ENCODE measurements at regions not wholly inside any gene's neighbourhood (a gene's known extent, or its start where the extent isn't known, plus 50 kb on each side); places are given as distances from the start of the nearest gene placed in this dataset.
A peak's percentile ranks its signal among the peaks of the same experiment; 100 is the strongest.
"Not testable (repeated sequence)": the region's sequence is repeated elsewhere in the genome, so short reads cannot be mapped to it uniquely, and the experiment has no call there.

DNA sequence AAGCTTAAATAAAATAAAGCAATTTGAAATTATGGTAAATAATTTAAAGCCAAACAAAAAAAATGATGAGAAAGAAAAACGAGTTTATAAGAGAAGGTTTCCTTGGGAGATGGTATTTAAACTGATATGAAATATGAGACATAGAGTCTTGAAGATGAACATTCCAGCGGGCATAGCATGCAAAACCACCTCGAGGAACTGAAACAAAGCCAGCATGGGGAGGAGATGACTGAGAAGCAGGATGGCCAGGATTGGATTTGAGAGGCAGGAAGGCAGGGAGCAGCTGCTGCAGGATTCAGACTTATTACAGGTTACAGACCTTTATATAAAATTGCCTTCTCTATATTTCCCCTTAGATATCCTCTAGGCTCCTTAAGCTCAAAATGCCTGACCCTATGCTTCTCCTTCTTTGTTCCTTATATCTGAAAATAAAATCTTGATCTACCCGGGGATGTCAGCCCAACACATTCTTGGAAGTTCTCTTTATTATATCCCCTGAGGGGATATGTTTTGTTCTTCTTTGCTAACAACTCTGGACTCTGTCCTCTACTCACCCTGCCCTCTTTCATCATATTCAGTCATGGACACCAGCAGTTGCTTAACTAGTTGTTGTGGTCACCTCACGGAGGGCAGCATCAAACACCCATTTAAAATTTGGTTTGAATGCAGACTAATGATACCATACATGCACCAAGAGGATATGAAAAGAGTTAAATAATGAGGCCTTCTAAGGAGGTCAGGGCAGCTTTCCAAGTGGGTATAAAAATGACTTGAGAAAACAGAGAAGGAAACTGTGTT lies 719.1 kb upstream of the B3GALT2 start:
- intact Hi-C loops (cut with DNase I): no loop called here
- no peak for ATAC-seq
- DNase-seq: no peak

DNA sequence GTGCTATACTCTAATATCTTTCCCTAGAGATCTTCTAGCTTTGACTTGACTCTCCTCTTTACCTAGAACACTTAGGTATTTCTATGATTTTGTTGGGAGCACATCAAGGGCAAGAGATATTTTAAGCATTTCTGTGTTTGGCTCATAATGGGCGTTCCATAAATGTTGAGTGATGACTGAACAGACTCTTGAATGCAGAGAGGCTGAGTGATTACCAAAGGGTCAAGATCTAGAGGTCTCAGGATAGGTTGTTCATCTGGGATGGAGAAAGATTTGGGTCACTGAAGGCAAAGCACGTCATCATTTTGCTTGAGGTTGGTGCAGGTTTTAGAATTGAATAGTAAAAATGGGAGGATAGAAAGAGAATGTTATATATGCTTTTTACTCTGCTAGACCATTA lies 705.4 kb upstream of the B3GALT2 start:
- no peak for DNase-seq
- ATAC-seq: no peak
- intact Hi-C loops (cut with DNase I): no loop called here

DNA sequence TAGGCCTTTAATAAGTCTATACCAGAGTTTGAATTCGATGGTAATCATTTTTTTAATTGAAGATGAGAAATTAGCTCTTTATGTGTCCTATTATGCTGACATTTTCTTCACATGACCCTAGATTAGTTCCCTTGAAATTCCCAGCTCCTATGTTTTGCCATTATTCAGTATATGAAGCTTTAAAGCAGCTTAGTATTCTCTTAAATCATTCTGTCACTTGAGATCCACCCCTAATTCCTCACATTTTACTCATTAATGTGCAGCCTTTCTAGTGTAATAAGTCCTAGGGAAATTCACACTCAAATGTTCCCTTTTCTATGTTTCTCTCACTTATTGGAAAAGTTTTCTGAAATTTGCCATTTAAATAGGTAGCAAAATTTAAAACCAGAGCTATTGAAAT lies 704.5 kb upstream of the B3GALT2 start:
- intact Hi-C loops (cut with DNase I): no loop called here

DNA sequence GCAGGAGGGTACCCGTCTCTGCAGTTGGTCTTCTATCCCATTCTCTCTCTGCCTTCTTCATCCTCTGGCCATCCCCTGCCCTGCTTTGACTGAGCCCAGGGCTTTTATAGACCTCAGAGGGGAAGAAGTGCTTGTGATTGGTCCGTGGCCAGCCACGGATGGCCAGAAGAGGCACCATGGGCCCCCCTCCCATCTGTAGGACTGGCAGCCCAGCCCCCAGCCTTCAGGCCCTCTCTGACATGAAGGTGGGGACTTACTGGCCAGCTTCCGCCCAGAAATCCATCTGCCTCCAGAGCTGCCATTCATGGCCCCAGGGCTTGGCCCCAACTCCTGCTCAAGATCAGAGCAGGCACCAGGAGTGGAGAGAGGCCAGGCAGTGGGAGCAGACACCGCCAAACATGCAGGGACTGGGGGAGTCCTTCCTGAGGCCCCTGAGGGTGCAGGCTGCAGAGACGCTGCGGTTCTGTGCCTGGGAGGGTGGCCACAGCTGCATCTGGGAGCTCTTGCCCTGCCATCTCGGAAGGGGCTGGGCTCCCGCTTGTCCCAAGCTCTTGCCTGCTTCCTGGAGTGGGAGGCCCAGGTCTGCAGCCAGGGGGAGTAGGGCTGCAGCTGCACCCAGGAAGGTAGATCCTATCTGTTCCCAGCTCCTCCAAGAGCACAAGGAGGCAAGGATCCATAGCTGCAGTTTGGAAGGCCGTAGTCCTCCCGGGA lies 698.6 kb upstream of the B3GALT2 start:
- no peak for ATAC-seq
- no peak for DNase-seq

More for the DNA sequence above, 704.5 kb upstream of the B3GALT2 start:
- no peak for ATAC-seq
- DNase-seq: no peak

DNA sequence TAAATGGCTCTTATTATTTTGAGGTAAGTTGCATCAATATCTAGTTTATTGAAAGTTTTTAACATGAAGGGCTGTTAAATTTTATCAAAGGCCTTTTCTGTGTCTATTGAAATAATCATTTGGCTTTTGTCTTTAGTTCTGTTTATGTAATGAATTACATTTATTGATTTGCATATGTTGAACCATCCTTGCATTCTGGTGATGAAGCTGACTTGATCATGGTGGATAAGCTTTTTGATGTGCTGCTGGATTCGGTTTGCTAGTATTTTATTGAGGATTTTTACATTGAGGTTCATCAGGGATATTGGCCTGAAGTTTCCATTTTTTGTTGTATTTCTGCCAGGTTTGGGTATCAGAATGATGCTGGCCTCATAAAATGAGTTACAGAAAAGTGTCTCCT lies 691.5 kb upstream of the B3GALT2 start:
- intact Hi-C loops (cut with DNase I); DNase-seq; ATAC-seq: not testable (repeated sequence)

More for the DNA sequence above, 698.6 kb upstream of the B3GALT2 start:
- intact Hi-C loops (cut with DNase I): loop anchor here in 1 of 2 donors (10.0 kb wide), 1 partner anchor 180 kb away; no protein-coding TSS in a partner anchor

DNA sequence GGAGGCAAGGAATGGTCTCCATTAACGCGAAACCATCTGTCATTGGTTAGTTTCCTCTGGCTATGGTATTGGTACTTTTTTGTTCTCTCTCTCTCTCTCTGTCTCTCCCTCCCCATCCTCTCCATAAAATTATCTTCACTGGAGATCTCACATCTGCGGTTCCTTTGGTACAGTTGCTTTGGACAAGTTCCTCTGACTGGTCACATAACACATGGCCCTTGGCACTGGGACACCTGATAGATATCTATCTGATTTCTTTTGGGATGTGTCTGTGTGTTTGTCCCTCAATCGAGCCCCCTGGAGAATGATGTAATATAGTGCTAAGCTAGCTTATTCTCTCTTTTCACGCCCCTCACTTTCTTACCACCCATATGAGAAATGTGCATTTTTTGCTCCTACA lies 682.0 kb upstream of the B3GALT2 start:
- intact Hi-C loops (cut with DNase I): no loop called here
- ATAC-seq: no peak
- DNase-seq: no peak

DNA sequence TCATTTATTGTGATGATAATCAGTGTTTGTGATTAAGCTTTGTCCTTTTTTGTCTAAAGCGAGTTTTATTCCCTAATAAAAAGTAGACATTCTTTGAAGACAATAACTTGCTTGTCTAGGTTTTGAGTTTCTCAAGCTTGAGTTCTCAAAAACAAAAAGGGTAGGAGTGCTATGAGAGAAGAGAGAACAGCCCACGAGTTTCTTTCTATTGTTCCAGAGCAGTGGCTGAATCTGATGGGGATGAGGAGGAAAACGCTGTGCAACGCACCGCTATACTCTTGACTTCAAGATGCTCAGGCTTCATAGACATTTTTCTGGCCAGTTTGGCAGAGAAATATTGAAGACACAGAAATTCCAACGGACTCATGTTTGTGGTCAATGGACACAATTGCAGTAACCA lies 669.8 kb upstream of the B3GALT2 start:
- intact Hi-C loops (cut with DNase I): no loop called here
- DNase-seq: no peak
- no peak for ATAC-seq

DNA sequence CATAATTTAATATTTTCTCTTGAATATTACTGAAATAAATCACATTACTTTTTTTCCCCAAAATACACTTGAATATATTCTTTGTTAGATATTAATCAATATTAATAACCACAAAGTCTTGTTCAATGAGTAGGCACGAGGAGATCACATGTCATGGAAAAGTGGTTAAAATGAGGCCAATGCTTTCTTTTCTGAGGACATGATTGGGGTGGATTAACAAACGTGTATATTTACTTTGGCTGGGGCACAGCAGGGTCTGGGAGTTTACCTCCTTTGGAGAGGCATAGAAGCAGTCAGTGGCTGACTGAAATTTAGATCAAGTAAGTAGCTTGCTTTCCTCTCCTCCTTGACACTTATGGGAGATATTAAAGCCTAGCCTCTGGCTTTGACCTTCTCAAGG lies 664.3 kb upstream of the B3GALT2 start:
- ATAC-seq (no peak), DNase-seq (no peak)
- intact Hi-C loops (cut with DNase I): no loop called here

DNA sequence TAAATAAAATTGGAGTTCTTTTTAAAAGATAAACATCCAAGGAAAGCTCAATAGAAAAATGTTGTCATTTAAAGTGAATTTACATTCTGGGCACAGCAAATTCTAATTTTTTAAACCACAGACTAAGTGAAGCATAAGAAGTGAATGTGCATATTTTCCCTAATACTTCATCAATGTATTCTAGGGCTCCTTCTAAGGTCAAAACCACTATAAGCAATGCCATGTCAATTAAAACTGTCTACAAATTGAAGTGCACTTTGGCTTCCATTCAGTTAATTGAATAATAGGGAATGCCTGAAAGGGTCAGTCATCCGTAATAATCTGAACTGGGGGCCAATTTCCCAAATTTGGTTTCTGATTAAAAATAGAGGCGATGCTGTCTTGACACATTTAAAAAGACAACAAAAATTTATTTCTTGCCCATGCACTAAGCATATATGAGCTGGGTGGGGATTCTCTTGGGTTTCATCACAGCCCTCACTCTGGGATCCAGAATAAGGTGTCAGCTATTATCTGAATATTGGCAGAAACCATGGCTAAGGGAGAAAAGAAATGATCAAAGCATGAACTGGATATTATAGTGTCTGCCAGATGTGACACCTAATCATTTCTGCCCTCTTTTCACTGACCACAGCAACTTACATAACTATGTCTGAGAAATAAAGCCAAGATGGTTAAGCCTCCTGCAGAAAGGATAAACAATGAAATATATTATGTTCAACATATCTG lies 660.6 kb upstream of the B3GALT2 start:
- ATAC-seq (no peak), DNase-seq (no peak)
- intact Hi-C loops (cut with DNase I): no loop called here

DNA sequence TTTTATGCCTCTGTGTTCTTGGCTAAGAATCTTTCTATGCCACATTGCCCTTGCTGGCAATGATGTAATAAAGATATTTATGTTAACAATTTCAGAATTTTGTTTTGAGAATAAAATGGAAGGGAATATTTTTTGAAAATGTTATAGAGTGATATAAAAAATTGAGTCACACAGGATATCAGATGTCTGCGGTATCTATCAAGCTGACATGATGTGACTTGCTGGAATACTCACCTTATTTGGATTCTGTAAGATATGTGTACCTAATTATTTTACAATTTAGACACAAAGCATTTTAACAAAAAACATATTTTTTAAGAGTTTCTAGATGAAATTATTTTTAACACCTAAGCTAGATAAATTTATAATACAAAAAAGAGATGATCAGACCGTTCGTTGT lies 660.0 kb upstream of the B3GALT2 start:
- intact Hi-C loops (cut with DNase I): no loop called here
- no peak for DNase-seq
- ATAC-seq: no peak

DNA sequence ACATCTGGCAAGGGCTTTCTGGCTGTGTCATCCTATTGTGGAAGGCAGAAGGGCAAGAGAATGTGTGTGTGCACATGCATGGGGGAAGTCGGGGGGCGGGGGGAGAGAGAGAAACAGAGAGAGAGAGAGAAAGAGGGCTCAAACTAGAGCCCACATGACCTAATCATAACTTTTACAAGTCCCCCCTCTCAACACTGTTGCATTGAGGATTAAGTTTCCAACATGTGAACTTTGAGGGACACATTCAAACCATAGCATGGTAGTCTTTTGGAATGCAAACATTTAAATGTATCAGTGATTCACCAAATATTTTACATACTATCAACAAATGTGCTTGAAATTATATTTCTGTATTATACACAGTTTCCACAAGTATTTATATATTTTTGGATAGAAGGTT lies 655.4 kb upstream of the B3GALT2 start:
- DNase-seq (no peak), ATAC-seq (no peak)
- intact Hi-C loops (cut with DNase I): no loop called here

DNA sequence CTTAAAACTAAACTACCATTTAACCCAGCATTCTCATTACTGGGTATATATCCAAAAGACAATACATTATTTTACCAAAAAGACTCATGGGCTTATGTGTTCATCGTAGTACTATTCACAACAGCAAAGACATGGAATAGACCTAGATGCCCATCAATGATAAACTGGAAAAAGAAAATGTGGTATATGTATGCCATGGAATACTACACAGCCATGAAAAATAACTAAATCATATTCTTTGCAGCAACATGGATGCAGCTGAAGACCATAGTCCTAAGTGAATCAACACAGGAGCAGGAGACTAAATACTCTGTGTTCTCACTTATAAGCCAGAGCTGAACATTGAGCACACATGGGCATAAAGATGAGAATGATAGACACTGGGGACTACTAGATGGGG lies 645.1 kb upstream of the B3GALT2 start:
- intact Hi-C loops (cut with DNase I): no loop called here
- no peak for DNase-seq
- no peak for ATAC-seq

DNA sequence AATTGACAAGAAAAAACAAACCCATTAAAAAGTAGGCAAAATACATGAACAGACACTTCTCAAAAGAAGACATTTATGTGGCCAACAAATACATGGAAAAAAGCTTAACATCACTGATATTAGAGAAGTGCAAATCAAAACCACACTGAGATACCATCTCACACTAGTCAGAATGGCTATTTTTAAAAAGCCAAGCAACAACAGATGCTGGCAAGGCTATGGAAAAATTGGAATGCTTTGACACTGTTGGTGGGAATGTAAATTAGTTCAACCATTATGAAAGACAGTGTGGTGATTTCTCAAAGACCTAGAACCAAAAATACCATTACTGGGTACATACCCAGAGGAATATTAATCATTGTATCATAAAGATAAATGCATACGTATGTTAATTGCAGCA lies 641.1 kb upstream of the B3GALT2 start:
- ATAC-seq (no peak), DNase-seq (no peak)
- intact Hi-C loops (cut with DNase I): no loop called here

DNA sequence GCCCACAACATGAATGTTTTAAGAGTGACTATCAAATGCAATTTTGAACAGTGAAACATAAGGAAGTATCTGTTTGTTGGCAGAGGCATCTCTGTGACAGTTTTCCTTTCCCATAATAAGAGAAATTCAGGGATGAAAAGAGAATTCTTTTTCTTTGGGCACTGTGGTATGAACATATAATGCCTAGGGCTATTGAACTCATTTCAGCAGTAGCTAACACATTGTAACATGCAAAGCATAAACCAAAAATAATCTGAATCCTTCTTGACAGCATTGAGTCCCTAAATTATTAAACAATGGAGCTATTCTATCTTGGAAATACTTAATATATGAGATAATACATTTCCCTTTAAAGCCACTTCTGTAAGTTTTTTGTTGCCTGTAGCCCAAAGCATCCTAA lies 633.0 kb upstream of the B3GALT2 start:
- intact Hi-C loops (cut with DNase I): no loop called here
- no peak for ATAC-seq
- DNase-seq: no peak

DNA sequence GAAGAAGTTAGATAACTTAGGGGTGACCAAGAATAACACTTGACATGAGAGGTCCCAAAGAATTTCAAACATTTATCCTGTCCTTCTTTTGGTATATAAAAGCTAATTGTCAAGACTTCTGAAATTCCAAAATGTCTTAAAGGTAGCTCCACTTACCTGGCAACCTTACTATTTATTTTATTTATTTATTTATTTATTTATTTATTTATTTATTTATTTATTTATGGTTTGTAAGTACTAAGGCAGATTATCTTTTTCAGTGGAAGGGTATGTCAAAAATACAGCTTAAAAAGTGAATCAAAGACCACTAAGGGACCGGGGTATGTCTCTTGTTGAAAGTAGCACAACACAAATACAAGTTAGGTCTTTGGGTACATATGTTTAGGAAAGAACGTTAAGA lies 620.8 kb upstream of the B3GALT2 start:
- ATAC-seq (no peak), DNase-seq (no peak)
- intact Hi-C loops (cut with DNase I): no loop called here

DNA sequence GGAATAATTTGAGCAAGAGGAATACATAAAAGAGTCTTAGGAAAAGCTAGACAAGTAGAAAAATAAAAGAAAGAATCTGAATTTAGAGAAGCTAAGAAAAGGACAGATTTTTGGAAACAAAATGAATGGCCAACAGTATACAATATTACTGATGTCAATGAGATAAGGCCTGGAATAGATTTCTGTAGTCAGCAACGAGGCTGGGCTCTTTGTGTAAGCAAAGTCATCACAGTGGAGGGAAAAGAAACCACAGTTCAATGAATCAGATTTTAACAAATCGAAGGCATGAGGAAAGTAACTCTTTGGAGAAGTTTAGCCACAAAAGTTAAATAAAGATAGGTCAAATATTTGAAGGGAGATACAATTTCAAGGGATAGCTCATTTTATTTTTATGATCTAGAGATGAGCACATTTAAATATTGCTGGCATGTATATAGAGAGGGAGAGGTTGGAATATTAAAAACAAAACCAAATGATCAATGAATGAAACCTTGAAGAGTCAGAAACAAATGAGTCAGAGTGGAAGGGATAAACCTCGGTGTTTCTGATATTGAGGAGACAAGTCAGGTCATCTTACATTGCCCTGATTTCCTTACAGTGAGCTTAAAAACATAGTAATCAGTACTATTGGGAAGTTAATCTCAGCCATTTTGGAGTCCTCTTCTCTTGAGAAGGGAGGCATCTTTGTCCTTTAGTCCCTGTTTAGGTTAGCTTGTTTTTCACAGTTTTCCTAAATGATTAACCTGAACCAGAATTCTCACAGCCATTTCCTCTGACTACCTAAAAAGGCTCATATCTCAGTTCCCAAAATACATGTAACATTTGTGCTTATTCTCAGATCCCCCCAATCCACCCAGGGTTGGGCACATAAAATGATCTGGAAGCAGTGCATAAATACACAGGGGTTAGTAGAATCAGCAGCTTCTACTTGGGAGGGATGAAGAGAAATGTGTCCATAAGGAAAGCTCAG lies 620.0 kb upstream of the B3GALT2 start:
- intact Hi-C loops (cut with DNase I): no loop called here
- DNase-seq: no peak
- ATAC-seq: no peak

DNA sequence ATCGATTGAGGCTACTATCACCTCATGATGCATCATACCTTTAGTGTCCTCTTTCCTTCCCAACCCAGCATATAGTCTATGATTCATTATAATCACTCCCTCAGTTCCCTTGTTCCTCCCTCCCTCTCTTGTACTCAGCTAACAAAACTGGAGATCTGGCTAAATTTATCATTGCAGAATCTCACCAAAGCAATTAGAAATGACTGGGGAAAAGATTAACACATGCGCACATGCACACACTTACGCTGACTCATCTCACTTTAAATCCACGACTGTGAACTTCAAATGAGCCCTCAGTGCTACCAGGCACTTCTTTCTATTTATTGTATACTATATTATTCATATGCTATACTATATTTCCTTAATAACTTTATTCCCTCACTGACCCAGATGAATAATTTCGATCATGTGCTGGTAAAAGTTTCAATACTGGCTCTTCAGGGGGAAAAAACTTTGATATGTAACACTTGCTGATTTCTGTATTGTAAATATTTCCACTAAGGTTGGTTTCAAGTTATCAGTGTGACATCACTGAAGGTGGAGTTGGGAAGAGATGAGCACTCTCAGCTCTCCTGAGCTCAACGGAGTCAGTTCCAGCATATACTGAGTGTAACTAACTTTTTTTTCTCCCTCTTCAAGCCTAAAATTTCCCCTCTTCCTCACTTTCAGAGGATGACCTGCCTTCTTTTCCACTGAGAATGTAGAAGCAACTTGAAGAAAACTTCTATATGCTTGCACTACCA lies 613.7 kb upstream of the B3GALT2 start:
- DNase-seq: no peak
- ATAC-seq: no peak
- intact Hi-C loops (cut with DNase I): no loop called here

DNA sequence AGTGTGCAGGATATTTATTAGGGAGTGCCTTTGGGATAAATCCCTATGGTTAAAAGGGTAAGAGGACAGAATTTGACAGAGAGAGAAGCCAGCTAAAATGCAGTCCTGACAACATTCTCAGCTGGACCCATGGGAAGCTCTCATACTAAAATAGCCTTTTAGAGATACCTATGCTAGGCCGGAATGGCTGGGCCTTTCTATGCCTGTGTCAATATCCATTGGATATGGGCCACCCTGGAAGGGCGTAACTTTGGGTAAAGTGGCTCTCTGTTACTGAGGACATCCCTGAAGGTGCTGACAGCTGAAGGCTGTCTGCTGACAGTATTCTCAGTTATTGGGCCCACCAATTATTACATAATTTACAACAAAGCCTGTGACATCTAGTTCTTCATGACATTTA lies 613.0 kb upstream of the B3GALT2 start:
- ATAC-seq (peak in 1 of 2 donors; percentile 31), DNase-seq (no peak)
- intact Hi-C loops (cut with DNase I): no loop called here

Data from left cardiac atrium (tissue), 4 donors.